CD4-positive, CD25-positive, alpha-beta regulatory T cell (primary cell): ENCODE measurements at regions not wholly inside any gene's neighbourhood (a gene's known extent, or its start where the extent isn't known, plus 50 kb on each side); places are given as distances from the start of the nearest gene placed in this dataset.
A peak's percentile ranks its signal among the peaks of the same experiment; 100 is the strongest.

Experiments used
- ATAC-seq, 2 donors: fragments of 150-1000 bp; cut with Tn5 transposase; one replicate each; pipeline ENCODE4 v1.10.0; 2021; ENCODE audit warnings: low read depth in 2 of 2, moderate number of reproducible peaks in 2 of 2, moderate library complexity in 1 of 2
- DNase-seq, 3 donors: peaks; one replicate each; pipeline versions ENCODE4 v3.0.0 to v3.0.0-alpha.2; 2012 to 2022; ENCODE audit warnings: mixed read lengths in 1 of 3
- H3K27ac ChIP-seq: one replicate; pipeline ENCODE4 v1.7.0; 2013; ENCODE audit warnings: mild to moderate bottlenecking, low read length; ENCODE audit not compliant: insufficient read depth, poor library complexity, severe bottlenecking
- H3K27me3 ChIP-seq: one replicate; pipeline ENCODE4 v1.7.0; 2013; ENCODE audit warnings: low read length; ENCODE audit not compliant: control insufficient read depth, insufficient read depth
- H3K36me3 ChIP-seq: one replicate; pipeline ENCODE4 v1.7.0; 2013; ENCODE audit warnings: mild to moderate bottlenecking, low read length, moderate library complexity; ENCODE audit not compliant: control insufficient read depth, insufficient read depth
- H3K4me1 ChIP-seq: 2 replicates; pipeline ENCODE4 v1.7.0; 2013; ENCODE audit warnings: mild to moderate bottlenecking, low read length; ENCODE audit not compliant: insufficient read depth, control insufficient read depth, poor library complexity, severe bottlenecking
- H3K4me3 ChIP-seq: one replicate; pipeline ENCODE4 v1.7.0; 2013; ENCODE audit warnings: low read depth, mild to moderate bottlenecking, low read length, moderate library complexity
- H3K9me3 ChIP-seq, 2 experiments: 1 replicate in 1 of 2; 2 replicates in 1 of 2; pipeline ENCODE4 v1.7.0; 2013; ENCODE audit warnings: low read length in 2 of 2, mild to moderate bottlenecking in 1 of 2, moderate library complexity in 1 of 2; ENCODE audit not compliant: control insufficient read depth in 2 of 2
- H3K27ac Mint-ChIP-seq, 3 donors: one replicate each; pipeline ENCODE4 v1.8.0; 2020 to 2022; ENCODE audit warnings: mild to moderate bottlenecking in 3 of 3, mixed read lengths in 3 of 3, moderate library complexity in 2 of 3
- H3K27me3 Mint-ChIP-seq: one replicate; pipeline ENCODE4 v1.8.0; 2022; ENCODE audit warnings: mild to moderate bottlenecking, mixed read lengths
- H3K36me3 Mint-ChIP-seq: one replicate; pipeline ENCODE4 v1.8.0; 2020; ENCODE audit warnings: mixed read lengths
- H3K4me1 Mint-ChIP-seq, 4 donors: one replicate each; pipeline ENCODE4 v1.8.0; 2020 to 2022; ENCODE audit warnings: mixed read lengths in 4 of 4, mild to moderate bottlenecking in 1 of 4
- H3K4me3 Mint-ChIP-seq, 4 donors: one replicate each; pipeline ENCODE4 v1.8.0; 2020 to 2022; ENCODE audit warnings: mild to moderate bottlenecking in 4 of 4, mixed read lengths in 4 of 4, moderate library complexity in 3 of 4
- H3K9me3 Mint-ChIP-seq, 7 donors: one replicate each; pipeline ENCODE4 v1.8.0; 2020 to 2022; ENCODE audit warnings: mixed read lengths in 7 of 7, mild to moderate bottlenecking in 3 of 7, moderate library complexity in 2 of 7

- Histone ChIP-seq H3K27ac (no peak overlapping the region), H3K4me3 (no peak overlapping the region), H3K9me3 (no peaks in the 10 kb centered on the region), H3K4me1 (no peaks in the 10 kb centered on the region), H3K27me3 (no peaks in the 10 kb centered on the region), H3K36me3 (no peaks in the 10 kb centered on the region)
- Mint-ChIP-seq H3K36me3 (peaks cover 4% of the 10 kb centered on the region), H3K9me3 (peaks cover 0 to 3% (median 0%) of the 10 kb centered on the region in 7 donors), H3K27me3 (no peaks in the 10 kb centered on the region), H3K4me3 (no peak overlapping the region), H3K27ac (no peak overlapping the region), H3K4me1 (no peaks in the 10 kb centered on the region)
- DNase-seq, result peak in 1 of 3 donors; percentile 28
- no peak for ATAC-seq
These were observed 83.5 kb upstream of the LIPC start for GRCh38 chr15:58348095-58348812.

GRCh38 chr15:58352026-58352929 is 79.5 kb upstream of the LIPC start:
- DNase-seq (peak in 1 of 3 donors; percentile 28), ATAC-seq (no peak)
- Mint-ChIP-seq H3K4me3 (no peak overlapping the region), H3K36me3 (peaks cover 4% of the 10 kb centered on the region), H3K27me3 (no peaks in the 10 kb centered on the region), H3K27ac (no peak overlapping the region), H3K4me1 (peaks cover 0 to 7% (median 3%) of the 10 kb centered on the region in 4 donors), H3K9me3 (peaks cover 0 to 2% (median 0%) of the 10 kb centered on the region in 7 donors)
- no peaks in the 10 kb centered on the region for H3K27me3 ChIP-seq
- no peaks in the 10 kb centered on the region for H3K36me3 ChIP-seq
- H3K4me1 ChIP-seq, result peaks cover under 1% of the 10 kb centered on the region
- no peaks in the 10 kb centered on the region for H3K9me3 ChIP-seq
- H3K27ac ChIP-seq, result no peak overlapping the region
- H3K4me3 ChIP-seq, result no peak overlapping the region

GRCh38 chr15:58355382-58355971 is 76.3 kb upstream of the LIPC start:
- Histone ChIP-seq H3K4me1 (peaks cover 11% of the 10 kb centered on the region), H3K36me3 (no peaks in the 10 kb centered on the region), H3K27me3 (no peaks in the 10 kb centered on the region), H3K9me3 (no peaks in the 10 kb centered on the region), H3K4me3 (no peak overlapping the region), H3K27ac (no peak overlapping the region)
- no peak for DNase-seq
- Mint-ChIP-seq H3K4me1 (peaks cover 0 to 29% (median 12%) of the 10 kb centered on the region in 4 donors), H3K36me3 (no peaks in the 10 kb centered on the region), H3K27me3 (peaks cover 4% of the 10 kb centered on the region), H3K27ac (no peak overlapping the region), H3K4me3 (no peak overlapping the region), H3K9me3 (no peaks in the 10 kb centered on the region)
- no peak for ATAC-seq

GRCh38 chr15:58355973-58356372 is 75.8 kb upstream of the LIPC start:
- Mint-ChIP-seq H3K27me3 (peaks cover 4% of the 10 kb centered on the region), H3K4me3 (no peak overlapping the region), H3K4me1 (peaks cover 0 to 29% (median 12%) of the 10 kb centered on the region in 4 donors), H3K9me3 (no peaks in the 10 kb centered on the region), H3K36me3 (no peaks in the 10 kb centered on the region), H3K27ac (peak overlapping the region in 1 of 3 donors; percentile 55)
- Histone ChIP-seq H3K27me3 (no peaks in the 10 kb centered on the region), H3K9me3 (no peaks in the 10 kb centered on the region), H3K4me1 (peaks cover 11% of the 10 kb centered on the region), H3K4me3 (no peak overlapping the region), H3K36me3 (no peaks in the 10 kb centered on the region), H3K27ac (no peak overlapping the region)
- ATAC-seq (no peak), DNase-seq (no peak)

GRCh38 chr15:58357529-58358476 is 74.0 kb upstream of the LIPC start:
- H3K27me3 ChIP-seq, result no peaks in the 10 kb centered on the region
- peak overlapping the region; percentile 24 for H3K27ac ChIP-seq
- H3K4me3 Mint-ChIP-seq, result peak overlapping the region in 2 of 4 donors; percentile 27 to 55
- peak; percentile 11 to 69 (median 33) for DNase-seq
- peaks cover 11% of the 10 kb centered on the region for H3K4me1 ChIP-seq
- H3K27me3 Mint-ChIP-seq, result peaks cover 4% of the 10 kb centered on the region
- H3K27ac Mint-ChIP-seq, result peak overlapping the region; percentile 59 to 84 (median 83)
- peak; percentile 61 to 62 for ATAC-seq
- H3K4me1 Mint-ChIP-seq, result peaks cover 0 to 37% (median 14%) of the 10 kb centered on the region in 4 donors
- no peaks in the 10 kb centered on the region for H3K36me3 Mint-ChIP-seq
- peak overlapping the region; percentile 24 for H3K4me3 ChIP-seq
- H3K9me3 ChIP-seq, result no peaks in the 10 kb centered on the region
- no peaks in the 10 kb centered on the region for H3K36me3 ChIP-seq
- no peaks in the 10 kb centered on the region for H3K9me3 Mint-ChIP-seq

GRCh38 chr15:58360421-58361090 is 71.2 kb upstream of the LIPC start:
- H3K4me1 ChIP-seq, result peaks cover 11% of the 10 kb centered on the region
- H3K9me3 ChIP-seq, result no peaks in the 10 kb centered on the region
- H3K27me3 ChIP-seq, result no peaks in the 10 kb centered on the region
- H3K36me3 ChIP-seq, result no peaks in the 10 kb centered on the region
- H3K27ac Mint-ChIP-seq, result peak overlapping the region in 2 of 3 donors; percentile 50 to 52
- no peaks in the 10 kb centered on the region for H3K36me3 Mint-ChIP-seq
- ATAC-seq, result no peak
- H3K27ac ChIP-seq, result no peak overlapping the region
- no peak overlapping the region for H3K4me3 ChIP-seq
- H3K4me1 Mint-ChIP-seq, result peaks cover 0 to 41% (median 13%) of the 10 kb centered on the region in 4 donors
- H3K27me3 Mint-ChIP-seq, result peaks cover 4% of the 10 kb centered on the region
- H3K9me3 Mint-ChIP-seq, result peaks cover 0 to 5% (median 0%) of the 10 kb centered on the region in 7 donors
- no peak for DNase-seq
- no peak overlapping the region for H3K4me3 Mint-ChIP-seq
